Endothelial cell of umbilical vein (primary cell): ENCODE measurements at regions not wholly inside any gene's neighbourhood (a gene's known extent, or its start where the extent isn't known, plus 50 kb on each side); places are given as distances from the start of the nearest gene placed in this dataset.

Source experiments
- CTCF ChIP-seq, 2 donors: IDR thresholded peaks; 1 replicate in 1 of 2; 2 replicates in 1 of 2; pipeline ENCODE4 v1.5.1; 2011; ENCODE audit warnings: low read length in 2 of 2, mild to moderate bottlenecking in 2 of 2, moderate library complexity in 2 of 2, control low read depth in 1 of 2, inconsistent platforms in 1 of 2, low read depth in 1 of 2; ENCODE audit not compliant: insufficient read depth in 1 of 2; ENCODE audit errors: extremely low read depth in 1 of 2
- POLR2AphosphoS5 ChIP-seq: IDR thresholded peaks from 2 replicates; pipeline ENCODE4 v1.6.1; 2012; ENCODE audit warnings: low read depth, mild to moderate bottlenecking, control low read depth, low read length, moderate library complexity; ENCODE audit not compliant: insufficient read depth

DNA sequence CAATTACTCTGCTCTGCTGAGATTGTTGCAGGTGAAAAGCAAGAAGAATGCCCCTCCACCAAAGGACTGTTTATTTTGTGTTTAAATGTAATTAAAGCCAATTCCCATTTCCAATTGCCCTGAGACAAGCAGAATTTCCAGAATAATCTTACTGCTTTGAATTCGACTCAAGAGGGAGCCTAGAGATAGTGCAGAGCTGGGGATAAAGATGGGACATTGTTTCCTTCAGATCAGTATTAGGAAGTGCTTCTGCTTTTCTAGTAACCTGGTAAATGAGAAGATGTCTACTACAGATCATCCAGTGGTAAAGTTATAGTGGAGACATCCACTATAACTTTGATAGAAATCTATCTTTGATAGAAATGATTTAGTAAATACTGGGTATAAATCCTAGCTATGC, 326.9 kb downstream of the UBE3D start:
- TF ChIP-seq CTCF (IDR thresholded peaks at IDR 0.05; ENCODE audit: extremely low read depth in 1 of 2, insufficient read depth in 1 of 2, low read depth in 1 of 2, low read length in 2 of 2) (no peak), POLR2AphosphoS5 (no peak)
